WTC11 (cell line): ENCODE measurements at regions not wholly inside any gene's neighbourhood (a gene's known extent, or its start where the extent isn't known, plus 50 kb on each side); places are given as distances from the start of the nearest gene placed in this dataset.
A peak's percentile ranks its signal among the peaks of the same experiment; 100 is the strongest.

Experiments
- ATAC-seq: fragments of 200-7000 bp; cut with Tn5 transposase; 2 replicates; pipeline ENCODE4 v1.10.0; 2021; ENCODE audit warnings: mild to moderate bottlenecking, moderate library complexity
- CTCF ChIA-PET: fragments of 300-600 bp; sonication (Branson Sonifier 250); formaldehyde crosslinking; loops from one replicate; lab custom pipeline; 2021; ENCODE audit warnings: antibody characterized with exemption; lab: Charles Lee
- POLR2A ChIA-PET: fragments of 350-600 bp; sonication (Branson Sonifier 250); formaldehyde crosslinking; loops from one replicate; lab custom pipeline; 2021; ENCODE audit warnings: antibody characterized with exemption; lab: Charles Lee
- DNase-seq: peaks from one replicate; pipeline ENCODE4 v3.0.0; 2021; ENCODE audit warnings: low spot score
- H3K27ac Mint-ChIP-seq: 2 replicates; pipeline ENCODE4 v1.8.0; 2021; ENCODE audit warnings: mixed read lengths
- H3K27me3 Mint-ChIP-seq: 2 replicates; pipeline ENCODE4 v1.8.0; 2021; ENCODE audit warnings: low read depth, mild to moderate bottlenecking, moderate library complexity, mixed read lengths
- H3K36me3 Mint-ChIP-seq: 2 replicates; pipeline ENCODE4 v1.8.0; 2021; ENCODE audit warnings: mixed read lengths
- H3K4me1 Mint-ChIP-seq: 2 replicates; pipeline ENCODE4 v1.8.0; 2022; ENCODE audit warnings: mixed read lengths
- H3K4me3 Mint-ChIP-seq: 2 replicates; pipeline ENCODE4 v1.8.0; 2021; ENCODE audit warnings: mild to moderate bottlenecking, moderate library complexity, mixed read lengths
- H3K9me3 Mint-ChIP-seq: 2 replicates; pipeline ENCODE4 v1.8.0; 2021; ENCODE audit warnings: mixed read lengths
- ATF1 ChIP-seq: sonication (generic); formaldehyde crosslinking; IDR thresholded peaks from 2 replicates; pipeline ENCODE4 v1.8.1; 2023; ENCODE audit warnings: mild to moderate bottlenecking, moderate library complexity, missing genetic modification reagents
- ELF4 ChIP-seq: sonication (generic); formaldehyde crosslinking; IDR thresholded peaks from 2 replicates; pipeline ENCODE4 v1.8.1; 2022; ENCODE audit warnings: low read depth, mild to moderate bottlenecking, moderate library complexity, missing genetic modification reagents
- ESRRA ChIP-seq: sonication (generic); formaldehyde crosslinking; IDR thresholded peaks from 2 replicates; pipeline ENCODE4 v1.8.1; 2022; ENCODE audit warnings: mild to moderate bottlenecking, missing genetic modification reagents, borderline replicate concordance
- FOXK1 ChIP-seq: sonication (generic); formaldehyde crosslinking; IDR thresholded peaks from 2 replicates; pipeline ENCODE4 v1.8.0; 2022; ENCODE audit warnings: mild to moderate bottlenecking, moderate library complexity, missing genetic modification reagents
- GABPB1 ChIP-seq: sonication (generic); formaldehyde crosslinking; IDR thresholded peaks from 2 replicates; pipeline ENCODE4 v1.8.1; 2023; ENCODE audit warnings: mild to moderate bottlenecking, missing genetic modification reagents
- GRHL2 ChIP-seq: fragments of 250-450 bp; sonication (Bioruptor Pico); IDR thresholded peaks from 2 replicates; pipeline ENCODE4 v1.8.0; 2022; ENCODE audit warnings: mild to moderate bottlenecking, moderate library complexity; ENCODE audit not compliant: insufficient replicate concordance, severe bottlenecking
- MYBL2 ChIP-seq: sonication (generic); formaldehyde crosslinking; IDR thresholded peaks from 2 replicates; pipeline ENCODE4 v1.8.1; 2023; ENCODE audit warnings: mild to moderate bottlenecking, moderate library complexity, missing genetic modification reagents
- NFE2L1 ChIP-seq: sonication (generic); formaldehyde crosslinking; IDR thresholded peaks from 2 replicates; pipeline ENCODE4 v1.8.1; 2023; ENCODE audit warnings: missing genetic modification reagents
- NR3C1 ChIP-seq: sonication (generic); formaldehyde crosslinking; conservative IDR thresholded peaks from 2 replicates; pipeline ENCODE4 v1.8.1; 2023; ENCODE audit warnings: low read depth, mild to moderate bottlenecking, missing genetic modification reagents
- PRRX2 ChIP-seq: fragments of 250-450 bp; sonication (Bioruptor Pico); IDR thresholded peaks from 2 replicates; pipeline ENCODE4 v1.8.0; 2021; ENCODE audit warnings: mild to moderate bottlenecking
- SP1 ChIP-seq: sonication (generic); formaldehyde crosslinking; conservative IDR thresholded peaks from 2 replicates; pipeline ENCODE4 v1.8.1; 2022; ENCODE audit warnings: missing genetic modification reagents
- TEAD1 ChIP-seq: sonication (generic); formaldehyde crosslinking; IDR thresholded peaks from 2 replicates; pipeline ENCODE4 v1.8.0; 2022; ENCODE audit warnings: mild to moderate bottlenecking, missing genetic modification reagents
- ZNF121 ChIP-seq: sonication (generic); formaldehyde crosslinking; IDR thresholded peaks from 2 replicates; pipeline ENCODE4 v1.8.0; 2023; ENCODE audit warnings: missing genetic modification reagents
- ZNF416 ChIP-seq: fragments of 250-450 bp; sonication (Bioruptor Pico); IDR thresholded peaks from 2 replicates; pipeline ENCODE4 v1.9.0; 2021; ENCODE audit warnings: mild to moderate bottlenecking, inconsistent platforms
- ZNF671 ChIP-seq: fragments of 250-450 bp; sonication (Bioruptor Pico); IDR thresholded peaks from 2 replicates; pipeline ENCODE4 v1.8.0; 2021; ENCODE audit warnings: mild to moderate bottlenecking
- TF ChIP-seq, protein P1 (sequence below): fragments of 250-450 bp; sonication (Bioruptor Pico); conservative IDR thresholded peaks from 2 replicates; pipeline ENCODE4 v1.9.0; 2021; ENCODE audit warnings: mild to moderate bottlenecking
- TF ChIP-seq, protein P2 (sequence below): sonication (generic); formaldehyde crosslinking; IDR thresholded peaks from 2 replicates; pipeline ENCODE4 v1.8.1; 2023; ENCODE audit warnings: mild to moderate bottlenecking, missing genetic modification reagents, moderate library complexity
- TF ChIP-seq, protein P3 (sequence below): fragments of 200-600 bp; IDR thresholded peaks from 2 replicates; pipeline ENCODE4 v1.8.0; 2022; ENCODE audit warnings: antibody characterized with exemption
- TF ChIP-seq, protein P4 (sequence below): fragments of 250-450 bp; sonication (Bioruptor Pico); IDR thresholded peaks from 2 replicates; pipeline ENCODE4 v1.9.0; 2021; ENCODE audit warnings: moderate library complexity, mild to moderate bottlenecking, inconsistent platforms, borderline replicate concordance
- TF ChIP-seq, protein P5 (sequence below): sonication (generic); formaldehyde crosslinking; IDR thresholded peaks from 2 replicates; pipeline ENCODE4 v1.8.0; 2022; ENCODE audit warnings: mild to moderate bottlenecking, missing genetic modification reagents
- TF ChIP-seq, protein P6 (sequence below): fragments of 250-450 bp; sonication (Bioruptor Pico); IDR thresholded peaks from 2 replicates; pipeline ENCODE4 v2.1.2; 2022; ENCODE audit warnings: mild to moderate bottlenecking, moderate library complexity
- TF ChIP-seq, protein P7 (sequence below): fragments of 250-450 bp; sonication (Bioruptor Pico); IDR thresholded peaks from 2 replicates; pipeline ENCODE4 v1.9.0; 2021; ENCODE audit warnings: mild to moderate bottlenecking
- TF ChIP-seq, protein P8 (sequence below): sonication (generic); formaldehyde crosslinking; IDR thresholded peaks from 2 replicates; pipeline ENCODE4 v1.8.1; 2022; ENCODE audit warnings: low read depth, mild to moderate bottlenecking, moderate library complexity, missing genetic modification reagents, borderline replicate concordance
- TF ChIP-seq, protein P9 (sequence below): sonication (generic); formaldehyde crosslinking; IDR thresholded peaks from 2 replicates; pipeline ENCODE4 v1.8.0; 2023; ENCODE audit warnings: missing genetic modification reagents

DNA sequence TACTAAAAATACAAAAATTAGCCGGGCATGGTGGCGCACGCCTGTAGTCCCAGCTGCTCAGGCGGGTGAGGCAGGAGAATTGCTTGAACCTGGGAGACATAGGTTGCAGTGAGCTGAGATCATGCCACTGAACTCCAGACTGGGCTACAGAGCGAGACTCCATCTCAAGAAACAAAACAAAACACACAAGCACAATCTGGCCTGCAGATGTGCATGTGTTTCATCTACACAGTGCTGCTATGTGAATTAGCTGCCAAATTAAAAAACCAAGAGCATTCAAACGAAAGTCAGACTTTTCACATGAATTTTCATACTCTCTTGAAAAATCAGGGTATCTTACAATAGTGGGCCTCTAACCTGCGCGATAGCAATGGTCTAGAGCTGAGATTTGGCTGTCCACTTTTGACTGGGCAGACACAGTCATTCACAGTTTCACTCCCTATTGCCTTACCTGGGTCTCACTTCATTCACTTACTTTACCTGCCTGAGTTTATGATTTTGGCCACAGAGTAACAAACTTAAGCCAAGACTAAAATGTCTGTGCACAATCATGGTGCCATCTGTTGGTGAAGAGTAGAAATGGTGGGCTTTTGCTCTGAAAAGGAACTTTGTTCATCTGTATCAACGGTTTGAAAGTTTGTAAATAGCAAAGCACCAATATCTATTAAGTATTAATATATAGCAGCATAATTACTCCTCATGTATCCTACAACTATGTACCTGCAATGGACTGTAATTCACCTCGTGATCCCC lies 138.5 kb upstream of the UST start:
- ChIA-PET CTCF (interaction anchor here (1.2 kb wide), 1 partner anchor 30 kb away, joined by 6 read pairs; no protein-coding TSS in a partner anchor), POLR2A (no interaction called here)
- H3K27me3 Mint-ChIP-seq = no peaks in the 10 kb centered on the region
- TF ChIP-seq, protein P1, sequence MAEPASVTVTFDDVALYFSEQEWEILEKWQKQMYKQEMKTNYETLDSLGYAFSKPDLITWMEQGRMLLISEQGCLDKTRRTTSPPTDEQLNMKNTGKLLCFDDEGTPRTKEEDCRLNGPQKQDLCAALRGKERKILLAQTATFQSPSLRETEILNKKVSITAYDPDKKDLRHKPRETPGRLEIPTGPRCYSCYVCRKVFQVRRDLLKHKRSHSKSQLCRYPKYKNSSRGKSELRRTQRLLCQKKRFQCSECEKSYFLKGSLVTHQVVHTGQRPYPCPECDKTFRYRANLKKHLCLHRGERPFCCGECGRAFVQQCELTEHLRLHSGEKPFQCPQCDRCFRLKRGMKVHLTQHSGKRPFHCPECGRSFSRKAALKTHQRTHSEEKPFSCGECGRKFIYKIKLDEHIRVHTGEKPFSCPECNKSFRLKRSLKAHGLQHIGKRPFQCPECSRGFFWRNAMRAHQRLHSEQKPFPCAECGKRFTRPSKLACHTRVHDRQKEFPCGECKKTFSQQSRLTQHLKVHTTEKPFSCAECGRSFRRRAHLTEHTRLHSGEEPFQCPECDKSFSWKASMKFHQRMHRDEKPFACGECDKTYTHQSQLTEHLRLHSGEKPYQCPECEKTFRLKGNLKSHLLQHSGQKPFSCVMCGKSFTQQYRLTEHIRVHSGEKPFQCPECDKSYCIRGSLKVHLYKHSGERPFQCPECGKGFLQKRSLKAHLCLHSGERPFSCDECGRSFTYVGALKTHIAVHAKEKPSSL = no peak
- TF ChIP-seq ATF1 (CRISPR knock-in tag) (no peak), NFE2L1 (CRISPR knock-in tag) (no peak), ZNF121 (CRISPR knock-in tag) (no peak), PRRX2 (CRISPR knock-in tag) (no peak), GRHL2 (CRISPR knock-in tag) (no peak), NR3C1 (no peak), ELF4 (CRISPR knock-in tag) (no peak), FOXK1 (no peak), MYBL2 (CRISPR knock-in tag) (no peak), SP1 (CRISPR knock-in tag) (no peak), ZNF671 (CRISPR knock-in tag) (no peak)
- TF ChIP-seq, protein P2, sequence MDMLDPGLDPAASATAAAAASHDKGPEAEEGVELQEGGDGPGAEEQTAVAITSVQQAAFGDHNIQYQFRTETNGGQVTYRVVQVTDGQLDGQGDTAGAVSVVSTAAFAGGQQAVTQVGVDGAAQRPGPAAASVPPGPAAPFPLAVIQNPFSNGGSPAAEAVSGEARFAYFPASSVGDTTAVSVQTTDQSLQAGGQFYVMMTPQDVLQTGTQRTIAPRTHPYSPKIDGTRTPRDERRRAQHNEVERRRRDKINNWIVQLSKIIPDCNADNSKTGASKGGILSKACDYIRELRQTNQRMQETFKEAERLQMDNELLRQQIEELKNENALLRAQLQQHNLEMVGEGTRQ = no peak
- TF ChIP-seq, protein P3, sequence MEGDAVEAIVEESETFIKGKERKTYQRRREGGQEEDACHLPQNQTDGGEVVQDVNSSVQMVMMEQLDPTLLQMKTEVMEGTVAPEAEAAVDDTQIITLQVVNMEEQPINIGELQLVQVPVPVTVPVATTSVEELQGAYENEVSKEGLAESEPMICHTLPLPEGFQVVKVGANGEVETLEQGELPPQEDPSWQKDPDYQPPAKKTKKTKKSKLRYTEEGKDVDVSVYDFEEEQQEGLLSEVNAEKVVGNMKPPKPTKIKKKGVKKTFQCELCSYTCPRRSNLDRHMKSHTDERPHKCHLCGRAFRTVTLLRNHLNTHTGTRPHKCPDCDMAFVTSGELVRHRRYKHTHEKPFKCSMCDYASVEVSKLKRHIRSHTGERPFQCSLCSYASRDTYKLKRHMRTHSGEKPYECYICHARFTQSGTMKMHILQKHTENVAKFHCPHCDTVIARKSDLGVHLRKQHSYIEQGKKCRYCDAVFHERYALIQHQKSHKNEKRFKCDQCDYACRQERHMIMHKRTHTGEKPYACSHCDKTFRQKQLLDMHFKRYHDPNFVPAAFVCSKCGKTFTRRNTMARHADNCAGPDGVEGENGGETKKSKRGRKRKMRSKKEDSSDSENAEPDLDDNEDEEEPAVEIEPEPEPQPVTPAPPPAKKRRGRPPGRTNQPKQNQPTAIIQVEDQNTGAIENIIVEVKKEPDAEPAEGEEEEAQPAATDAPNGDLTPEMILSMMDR = no peak
- TF ChIP-seq, protein P4, sequence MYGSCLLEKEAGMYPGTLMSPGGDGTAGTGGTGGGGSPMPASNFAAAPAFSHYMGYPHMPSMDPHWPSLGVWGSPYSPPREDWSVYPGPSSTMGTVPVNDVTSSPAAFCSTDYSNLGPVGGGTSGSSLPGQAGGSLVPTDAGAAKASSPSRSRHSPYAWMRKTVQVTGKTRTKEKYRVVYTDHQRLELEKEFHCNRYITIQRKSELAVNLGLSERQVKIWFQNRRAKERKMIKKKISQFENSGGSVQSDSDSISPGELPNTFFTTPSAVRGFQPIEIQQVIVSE (CRISPR knock-in tag) = no peak
- TF ChIP-seq, protein P5, sequence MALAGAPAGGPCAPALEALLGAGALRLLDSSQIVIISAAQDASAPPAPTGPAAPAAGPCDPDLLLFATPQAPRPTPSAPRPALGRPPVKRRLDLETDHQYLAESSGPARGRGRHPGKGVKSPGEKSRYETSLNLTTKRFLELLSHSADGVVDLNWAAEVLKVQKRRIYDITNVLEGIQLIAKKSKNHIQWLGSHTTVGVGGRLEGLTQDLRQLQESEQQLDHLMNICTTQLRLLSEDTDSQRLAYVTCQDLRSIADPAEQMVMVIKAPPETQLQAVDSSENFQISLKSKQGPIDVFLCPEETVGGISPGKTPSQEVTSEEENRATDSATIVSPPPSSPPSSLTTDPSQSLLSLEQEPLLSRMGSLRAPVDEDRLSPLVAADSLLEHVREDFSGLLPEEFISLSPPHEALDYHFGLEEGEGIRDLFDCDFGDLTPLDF (CRISPR knock-in tag) = no peak
- TF ChIP-seq, protein P6, sequence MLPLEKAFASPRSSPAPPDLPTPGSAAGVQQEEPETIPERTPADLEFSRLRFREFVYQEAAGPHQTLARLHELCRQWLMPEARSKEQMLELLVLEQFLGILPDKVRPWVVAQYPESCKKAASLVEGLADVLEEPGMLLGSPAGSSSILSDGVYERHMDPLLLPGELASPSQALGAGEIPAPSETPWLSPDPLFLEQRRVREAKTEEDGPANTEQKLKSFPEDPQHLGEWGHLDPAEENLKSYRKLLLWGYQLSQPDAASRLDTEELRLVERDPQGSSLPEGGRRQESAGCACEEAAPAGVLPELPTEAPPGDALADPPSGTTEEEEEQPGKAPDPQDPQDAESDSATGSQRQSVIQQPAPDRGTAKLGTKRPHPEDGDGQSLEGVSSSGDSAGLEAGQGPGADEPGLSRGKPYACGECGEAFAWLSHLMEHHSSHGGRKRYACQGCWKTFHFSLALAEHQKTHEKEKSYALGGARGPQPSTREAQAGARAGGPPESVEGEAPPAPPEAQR = no peak
- no peak overlapping the region for H3K4me3 Mint-ChIP-seq
- no peak for DNase-seq
- H3K9me3 Mint-ChIP-seq = peaks cover 14% of the 10 kb centered on the region
- H3K4me1 Mint-ChIP-seq = 0 out of 2 replicates have a peak, but pooled peaks cover 4% of the 10 kb centered on the region
- no peak overlapping the region for H3K27ac Mint-ChIP-seq
- H3K36me3 Mint-ChIP-seq = peaks cover 13% of the 10 kb centered on the region
- peak; percentile 68 for ATAC-seq

DNA sequence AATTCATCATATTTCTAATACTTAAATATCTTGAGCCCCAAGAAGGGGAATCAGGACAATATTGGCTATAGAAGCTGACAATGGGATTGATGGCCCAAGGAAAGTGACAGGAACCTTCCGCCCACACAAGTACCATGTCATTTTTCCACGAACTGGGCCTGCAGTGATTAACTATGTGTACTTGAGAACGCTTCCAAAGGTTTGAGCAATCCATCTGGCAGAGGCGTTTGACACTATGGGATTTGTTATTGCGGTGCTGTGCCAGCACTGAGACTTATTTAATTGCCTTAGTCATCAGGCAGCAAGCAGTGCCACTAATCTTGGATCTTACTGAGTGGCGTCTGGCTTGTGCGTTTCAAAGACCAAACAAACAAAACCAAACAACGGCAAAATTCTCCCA lies 135.6 kb upstream of the UST start:
- Mint-ChIP-seq H3K4me1 (peaks cover 4% of the 10 kb centered on the region; the same call in 1 of the 2 replicates), H3K4me3 (no peak overlapping the region), H3K27me3 (no peaks in the 10 kb centered on the region), H3K9me3 (no peaks in the 10 kb centered on the region), H3K27ac (no peak overlapping the region), H3K36me3 (no peaks in the 10 kb centered on the region)
- ATAC-seq (no peak), DNase-seq (no peak)
- CTCF ChIA-PET = no interaction called here
- POLR2A ChIA-PET = no interaction called here
- TF ChIP-seq, protein P7, sequence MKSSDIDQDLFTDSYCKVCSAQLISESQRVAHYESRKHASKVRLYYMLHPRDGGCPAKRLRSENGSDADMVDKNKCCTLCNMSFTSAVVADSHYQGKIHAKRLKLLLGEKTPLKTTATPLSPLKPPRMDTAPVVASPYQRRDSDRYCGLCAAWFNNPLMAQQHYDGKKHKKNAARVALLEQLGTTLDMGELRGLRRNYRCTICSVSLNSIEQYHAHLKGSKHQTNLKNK (CRISPR knock-in tag) = no peak
- TF ChIP-seq ZNF416 = no peak
- TF ChIP-seq, protein P8, sequence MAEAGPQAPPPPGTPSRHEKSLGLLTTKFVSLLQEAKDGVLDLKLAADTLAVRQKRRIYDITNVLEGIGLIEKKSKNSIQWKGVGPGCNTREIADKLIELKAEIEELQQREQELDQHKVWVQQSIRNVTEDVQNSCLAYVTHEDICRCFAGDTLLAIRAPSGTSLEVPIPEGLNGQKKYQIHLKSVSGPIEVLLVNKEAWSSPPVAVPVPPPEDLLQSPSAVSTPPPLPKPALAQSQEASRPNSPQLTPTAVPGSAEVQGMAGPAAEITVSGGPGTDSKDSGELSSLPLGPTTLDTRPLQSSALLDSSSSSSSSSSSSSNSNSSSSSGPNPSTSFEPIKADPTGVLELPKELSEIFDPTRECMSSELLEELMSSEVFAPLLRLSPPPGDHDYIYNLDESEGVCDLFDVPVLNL = no peak
- no peak for TF ChIP-seq GABPB1
- TF ChIP-seq ESRRA (CRISPR knock-in tag) = no peak
- TF ChIP-seq, protein P9, sequence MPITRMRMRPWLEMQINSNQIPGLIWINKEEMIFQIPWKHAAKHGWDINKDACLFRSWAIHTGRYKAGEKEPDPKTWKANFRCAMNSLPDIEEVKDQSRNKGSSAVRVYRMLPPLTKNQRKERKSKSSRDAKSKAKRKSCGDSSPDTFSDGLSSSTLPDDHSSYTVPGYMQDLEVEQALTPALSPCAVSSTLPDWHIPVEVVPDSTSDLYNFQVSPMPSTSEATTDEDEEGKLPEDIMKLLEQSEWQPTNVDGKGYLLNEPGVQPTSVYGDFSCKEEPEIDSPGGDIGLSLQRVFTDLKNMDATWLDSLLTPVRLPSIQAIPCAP = no peak
- no peak for TF ChIP-seq SP1 (CRISPR knock-in tag)
- TF ChIP-seq TEAD1 (CRISPR knock-in tag) = no peak
